BJ (cell line): ENCODE measurements at regions not wholly inside any gene's neighbourhood (a gene's known extent, or its start where the extent isn't known, plus 50 kb on each side); places are given as distances from the start of the nearest gene placed in this dataset.

Experiments
- CTCF ChIA-PET: fragments of 350-600 bp; formaldehyde crosslinking; extraction: SDS; loops from one replicate; lab custom pipeline; 2021; ENCODE audit warnings: antibody characterized with exemption, inconsistent platforms; lab: Yijun Ruan, JAX
- POLR2A ChIA-PET: fragments of 300-600 bp; sonication (Branson Sonifier 250); formaldehyde crosslinking; extraction: SDS; loops from one replicate; lab custom pipeline; 2021; ENCODE audit warnings: antibody characterized with exemption; lab: Charles Lee
- DNase-seq: peaks from one replicate; pipeline ENCODE4 v3.0.0-alpha.2; 2011; ENCODE audit warnings: low read depth
- H3K27me3 ChIP-seq: 2 replicates; pipeline ENCODE4 v1.6.0; 2011; ENCODE audit warnings: low read length; ENCODE audit not compliant: control insufficient read depth, insufficient read depth
- H3K36me3 ChIP-seq: 2 replicates; pipeline ENCODE4 v1.5.1; 2011; ENCODE audit warnings: low read length; ENCODE audit not compliant: control insufficient read depth, insufficient read depth
- H3K4me3 ChIP-seq: 2 replicates; pipeline ENCODE4 v1.5.1; 2011; ENCODE audit warnings: low read depth, mild to moderate bottlenecking, control low read depth, low read length
- CTCF ChIP-seq: IDR thresholded peaks from 2 replicates; pipeline ENCODE4 v1.5.1; 2011; ENCODE audit warnings: low read depth, mild to moderate bottlenecking, control low read depth, inconsistent platforms, low read length, moderate library complexity; ENCODE audit not compliant: insufficient read depth

DNA sequence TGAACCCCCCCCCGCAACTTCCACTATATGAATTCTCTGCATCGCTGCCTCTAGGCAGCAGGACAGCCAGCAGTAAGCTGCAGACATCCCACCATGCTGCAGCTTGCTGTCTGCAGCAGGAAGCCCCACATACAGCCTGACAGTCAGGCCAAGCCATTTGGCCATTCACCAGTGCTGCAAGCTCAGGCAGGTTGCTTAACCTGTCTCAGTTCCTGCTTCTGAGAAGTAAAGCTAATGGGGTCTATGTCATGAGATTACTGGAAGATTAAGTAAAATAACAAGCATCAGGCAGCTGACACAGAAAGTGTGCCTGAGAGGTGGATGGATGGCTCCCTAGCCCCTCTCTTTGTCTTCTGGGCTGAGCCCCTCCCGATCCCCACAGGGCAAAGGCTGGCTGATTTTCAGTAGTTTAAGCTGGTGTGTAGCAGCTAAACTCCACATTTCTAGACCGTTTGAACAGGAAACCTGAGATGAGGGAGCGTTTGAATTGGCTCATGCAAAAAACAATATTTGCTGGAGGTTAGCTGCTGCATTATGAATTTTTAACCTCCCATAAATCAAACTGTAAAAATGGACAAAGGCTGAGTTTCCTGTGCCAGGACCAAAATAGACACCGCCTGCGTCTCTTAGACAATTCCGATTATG, 193.8 kb upstream of the ARL4C start:
- Histone ChIP-seq H3K4me3 (no peak overlapping the region), H3K27me3 (no peaks in the 10 kb centered on the region), H3K36me3 (no peaks in the 10 kb centered on the region)
- ChIA-PET POLR2A (no interaction called here), CTCF (interaction anchor here (0.8 kb wide), 2 partner anchors 20 to 416 kb away, joined by 3 to 4 read pairs; no protein-coding TSS in a partner anchor)
- no peak for DNase-seq
- TF ChIP-seq CTCF = no peak

GRCh38 chr2:234689911-234690379, 193.1 kb upstream of the ARL4C start:
- Histone ChIP-seq H3K27me3 (no peaks in the 10 kb centered on the region), H3K4me3 (no peak overlapping the region), H3K36me3 (no peaks in the 10 kb centered on the region)
- ChIA-PET CTCF (no interaction called here), POLR2A (no interaction called here)
- no peak for TF ChIP-seq CTCF
- no peak for DNase-seq

- Histone ChIP-seq H3K36me3 (no peaks in the 10 kb centered on the region), H3K4me3 (no peak overlapping the region), H3K27me3 (no peaks in the 10 kb centered on the region)
- POLR2A ChIA-PET = no interaction called here
- TF ChIP-seq CTCF = no peak
- CTCF ChIA-PET = no interaction called here
- DNase-seq = no peak
Observed at GRCh38 chr2:234687718-234688475, 191.0 kb upstream of the ARL4C start.

DNA sequence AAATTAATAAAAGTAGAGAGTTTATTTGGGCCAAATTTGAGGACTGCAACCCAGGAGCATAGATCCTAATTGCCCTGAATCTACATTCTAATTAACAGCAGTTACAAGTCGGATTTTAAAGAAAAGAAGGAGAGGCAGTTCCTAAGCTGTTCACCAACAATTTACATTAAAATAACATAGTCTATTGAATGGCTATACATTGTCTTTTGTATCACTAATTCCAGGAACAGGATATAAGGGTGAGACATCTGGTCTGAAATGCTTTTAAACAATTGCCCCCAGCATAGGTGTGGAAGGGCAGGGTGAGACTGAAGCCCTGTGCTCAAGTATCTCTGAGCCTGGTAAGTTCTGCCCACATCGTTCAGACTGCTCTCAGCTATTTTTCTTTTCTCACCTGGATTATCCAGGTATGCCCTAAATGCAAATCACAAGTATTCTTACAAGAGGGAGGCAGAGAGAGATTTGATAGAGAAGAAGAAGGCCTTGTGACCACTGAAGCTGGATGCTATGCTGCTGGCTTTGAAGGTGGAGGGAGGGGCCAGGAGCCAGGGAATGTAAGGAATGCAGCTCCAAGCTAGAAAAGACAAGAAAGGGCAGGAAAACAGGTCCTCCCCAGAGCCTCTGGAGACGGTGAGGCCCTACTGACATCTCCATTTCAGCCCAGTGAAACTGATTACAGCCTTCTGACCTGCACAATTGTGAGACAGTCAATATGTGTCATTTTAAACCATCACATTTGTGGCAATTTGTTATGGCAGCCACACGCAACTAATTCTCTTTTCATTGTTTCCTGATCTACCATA, 189.4 kb upstream of the ARL4C start:
- ChIA-PET POLR2A (no interaction called here), CTCF (no interaction called here)
- no peak for DNase-seq

More for the DNA sequence above, 189.4 kb upstream of the ARL4C start:
- no peaks in the 10 kb centered on the region for H3K36me3 ChIP-seq
- no peaks in the 10 kb centered on the region for H3K27me3 ChIP-seq
- no peak for TF ChIP-seq CTCF
- H3K4me3 ChIP-seq = no peak overlapping the region
